Naive thymus-derived CD4-positive, alpha-beta T cell (primary cell): ENCODE measurements at regions not wholly inside any gene's neighbourhood (a gene's known extent, or its start where the extent isn't known, plus 50 kb on each side); places are given as distances from the start of the nearest gene placed in this dataset.
"Not testable (repeated sequence)": the region's sequence is repeated elsewhere in the genome, so short reads cannot be mapped to it uniquely, and the experiment has no call there.

ENCODE experiments used
- ATAC-seq: fragments of 150-1000 bp; cut with Tn5 transposase; 2 replicates; pipeline ENCODE4 v1.10.0; 2021; ENCODE audit warnings: mild to moderate bottlenecking, moderate library complexity
- CTCF ChIA-PET: fragments of 350-600 bp; sonication (Branson Sonifier 250); formaldehyde crosslinking; loops from one replicate; lab custom pipeline; 2021; ENCODE audit warnings: antibody characterized with exemption; lab: Charles Lee
- POLR2A ChIA-PET: fragments of 350-600 bp; sonication (Branson Sonifier 250); formaldehyde crosslinking; loops from one replicate; lab custom pipeline; 2021; ENCODE audit warnings: antibody characterized with exemption, inconsistent platforms; lab: Charles Lee
- DNase-seq, 9 donors: peaks; one replicate each; pipeline versions ENCODE4 v3.0.0 to v3.0.0-alpha.2; 2020 to 2022; ENCODE audit warnings: mixed read lengths in 1 of 9
- H3K27ac ChIP-seq: one replicate; pipeline ENCODE4 v1.7.0; 2013; ENCODE audit warnings: mild to moderate bottlenecking, low read depth, low read length, moderate library complexity
- H3K27me3 ChIP-seq, 2 donors: one replicate each; pipeline ENCODE4 v1.7.0; 2013; ENCODE audit warnings: low read length in 2 of 2, mild to moderate bottlenecking in 2 of 2, moderate library complexity in 2 of 2; ENCODE audit not compliant: control insufficient read depth in 2 of 2, insufficient read depth in 2 of 2
- H3K36me3 ChIP-seq, 3 experiments: 1 replicate in 2 of 3; 2 replicates in 1 of 3; pipeline ENCODE4 v1.7.0; 2013; ENCODE audit warnings: low read length in 3 of 3, mild to moderate bottlenecking in 3 of 3, moderate library complexity in 1 of 3; ENCODE audit not compliant: insufficient read depth in 3 of 3, control insufficient read depth in 2 of 3
- H3K4me1 ChIP-seq, 2 donors: one replicate each; pipeline ENCODE4 v1.7.0; 2013; ENCODE audit warnings: low read length in 2 of 2, mild to moderate bottlenecking in 2 of 2, moderate library complexity in 1 of 2; ENCODE audit not compliant: control insufficient read depth in 2 of 2, insufficient read depth in 2 of 2
- H3K4me3 ChIP-seq: 2 replicates; pipeline ENCODE4 v1.7.0; 2013; ENCODE audit warnings: mild to moderate bottlenecking, low read length
- H3K9me3 ChIP-seq, 3 experiments: 1 replicate in 2 of 3; 2 replicates in 1 of 3; pipeline ENCODE4 v1.7.0; 2013; ENCODE audit warnings: low read length in 3 of 3; ENCODE audit not compliant: control insufficient read depth in 2 of 3
- H3K27ac Mint-ChIP-seq, 9 donors: one replicate each; pipeline ENCODE4 v1.8.0; 2020 to 2022; ENCODE audit warnings: mixed read lengths in 9 of 9, mild to moderate bottlenecking in 8 of 9, moderate library complexity in 5 of 9, inconsistent platforms in 2 of 9
- H3K27me3 Mint-ChIP-seq, 5 donors: one replicate each; pipeline ENCODE4 v1.8.0; 2021 to 2022; ENCODE audit warnings: mixed read lengths in 5 of 5, mild to moderate bottlenecking in 1 of 5
- H3K36me3 Mint-ChIP-seq, 5 donors: one replicate each; pipeline ENCODE4 v1.8.0; 2020 to 2022; ENCODE audit warnings: mixed read lengths in 5 of 5, mild to moderate bottlenecking in 3 of 5, inconsistent platforms in 1 of 5
- H3K4me1 Mint-ChIP-seq, 7 donors: one replicate each; pipeline ENCODE4 v1.8.0; 2020 to 2022; ENCODE audit warnings: mixed read lengths in 7 of 7, mild to moderate bottlenecking in 3 of 7, inconsistent platforms in 1 of 7
- H3K4me3 Mint-ChIP-seq, 10 donors: one replicate each; pipeline ENCODE4 v1.8.0; 2020 to 2022; ENCODE audit warnings: mild to moderate bottlenecking in 10 of 10, mixed read lengths in 10 of 10, moderate library complexity in 6 of 10, inconsistent platforms in 2 of 10
- H3K9me3 Mint-ChIP-seq, 11 donors: one replicate each; pipeline ENCODE4 v1.8.0; 2020 to 2022; ENCODE audit warnings: mixed read lengths in 11 of 11, mild to moderate bottlenecking in 4 of 11, inconsistent platforms in 1 of 11, moderate library complexity in 1 of 11
- intact Hi-C, 2 donors: fragments of 100-400 bp; cut with micrococcal nuclease; formaldehyde crosslinking; loops; one replicate each; pipeline ENCODE4 v1.15.1; 2023

GRCh38 chr7:118855290-118855689 lies 630.8 kb downstream of the ANKRD7 start:
- ChIA-PET POLR2A (no interaction called here), CTCF (no interaction called here)
- DNase-seq = no peak
- ATAC-seq = no peak
- Histone ChIP-seq H3K36me3 (no peaks in the 10 kb centered on the region), H3K4me1 (no peaks in the 10 kb centered on the region), H3K4me3 (no peak overlapping the region), H3K27ac (no peak overlapping the region), H3K27me3 (no peaks in the 10 kb centered on the region), H3K9me3 (no peaks in the 10 kb centered on the region)
- no peaks in the 10 kb centered on the region for H3K36me3 Mint-ChIP-seq
- no peak overlapping the region for H3K27ac Mint-ChIP-seq
- H3K4me3 Mint-ChIP-seq = no peak overlapping the region
- intact Hi-C loops = no loop called here
- no peaks in the 10 kb centered on the region for H3K4me1 Mint-ChIP-seq
- H3K27me3 Mint-ChIP-seq = no peaks in the 10 kb centered on the region
- H3K9me3 Mint-ChIP-seq = peaks cover 0 to 8% (median 2%) of the 10 kb centered on the region in 11 donors

DNA sequence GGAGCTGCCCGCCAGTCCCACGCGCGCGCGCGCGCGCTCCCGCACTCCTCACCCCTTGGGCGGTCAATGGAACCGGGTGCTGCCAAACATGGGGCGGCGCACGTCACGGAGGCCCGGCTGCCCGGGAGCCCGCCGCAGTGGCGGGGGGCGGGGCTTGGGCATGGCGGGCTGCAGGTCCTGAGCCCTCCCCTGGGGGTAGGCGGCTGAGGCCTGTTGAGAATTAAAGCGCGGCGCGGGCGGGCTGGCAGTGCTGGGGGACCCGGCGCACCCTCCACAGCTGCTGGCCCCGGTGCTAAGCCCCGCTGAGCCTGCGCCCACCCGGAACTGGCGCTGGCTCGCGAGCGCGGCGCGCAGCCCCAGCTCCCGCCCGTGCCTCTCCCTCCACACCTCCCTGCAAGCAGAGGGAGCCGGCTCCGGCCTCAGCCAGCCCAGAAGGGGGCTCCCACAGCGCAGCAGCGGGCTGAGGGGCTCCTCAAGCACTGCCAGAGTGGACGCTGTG lies 634.2 kb downstream of the ANKRD7 start:
- Mint-ChIP-seq H3K27ac (no peak overlapping the region), H3K27me3 (no peaks in the 10 kb centered on the region), H3K36me3 (no peaks in the 10 kb centered on the region), H3K9me3 (peaks cover 0 to 6% (median 2%) of the 10 kb centered on the region in 11 donors), H3K4me1 (no peaks in the 10 kb centered on the region), H3K4me3 (no peak overlapping the region)
- DNase-seq (no peak), ATAC-seq (no peak)
- intact Hi-C loops = no loop called here
- ChIA-PET CTCF (no interaction called here), POLR2A (no interaction called here)
- H3K27me3 ChIP-seq = no peaks in the 10 kb centered on the region
- no peak overlapping the region for H3K27ac ChIP-seq
- no peaks in the 10 kb centered on the region for H3K4me1 ChIP-seq
- no peaks in the 10 kb centered on the region for H3K36me3 ChIP-seq
- H3K4me3 ChIP-seq = no peak overlapping the region
- H3K9me3 ChIP-seq = no peaks in the 10 kb centered on the region

DNA sequence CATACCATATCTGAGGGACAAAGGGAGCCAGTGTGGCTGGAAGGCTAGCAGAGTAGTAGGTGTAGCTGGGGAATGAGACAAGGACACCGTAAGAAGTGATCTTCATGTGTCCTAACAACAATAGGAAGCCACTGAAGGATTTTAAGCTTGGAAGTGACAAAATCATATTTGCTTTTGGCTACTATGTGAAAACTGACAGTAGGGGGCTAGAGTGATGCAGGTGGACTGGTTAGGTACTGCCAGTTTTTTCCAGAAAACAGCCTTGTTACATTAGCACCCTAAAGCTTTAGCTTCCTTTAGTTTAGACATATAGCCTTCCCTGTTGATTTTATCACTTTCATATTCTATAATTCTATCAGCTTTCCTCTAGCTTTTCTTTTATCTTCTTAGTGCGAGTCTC lies 637.1 kb downstream of the ANKRD7 start:
- H3K27ac ChIP-seq = no peak overlapping the region
- no peaks in the 10 kb centered on the region for H3K9me3 ChIP-seq
- no peaks in the 10 kb centered on the region for H3K27me3 ChIP-seq
- DNase-seq (no peak), ATAC-seq (no peak)
- no peak overlapping the region for H3K4me3 ChIP-seq
- Mint-ChIP-seq H3K4me1 (no peaks in the 10 kb centered on the region), H3K27me3 (no peaks in the 10 kb centered on the region), H3K36me3 (no peaks in the 10 kb centered on the region), H3K4me3 (no peak overlapping the region), H3K9me3 (peaks cover 0 to 6% (median 1%) of the 10 kb centered on the region in 11 donors), H3K27ac (no peak overlapping the region)
- CTCF ChIA-PET = no interaction called here
- intact Hi-C loops = no loop called here
- H3K36me3 ChIP-seq = no peaks in the 10 kb centered on the region
- POLR2A ChIA-PET = no interaction called here
- no peaks in the 10 kb centered on the region for H3K4me1 ChIP-seq

GRCh38 chr7:118862740-118863139 lies 638.2 kb downstream of the ANKRD7 start:
- Histone ChIP-seq H3K27ac (no peak overlapping the region), H3K9me3 (no peaks in the 10 kb centered on the region), H3K36me3 (no peaks in the 10 kb centered on the region), H3K4me1 (no peaks in the 10 kb centered on the region), H3K4me3 (no peak overlapping the region), H3K27me3 (no peaks in the 10 kb centered on the region)
- H3K27ac Mint-ChIP-seq = no peak overlapping the region
- intact Hi-C loops = no loop called here
- no peaks in the 10 kb centered on the region for H3K27me3 Mint-ChIP-seq
- ATAC-seq = no peak
- CTCF ChIA-PET = no interaction called here
- H3K4me1 Mint-ChIP-seq = no peaks in the 10 kb centered on the region
- POLR2A ChIA-PET = no interaction called here
- H3K9me3 Mint-ChIP-seq = peaks cover 0 to 3% (median 0%) of the 10 kb centered on the region in 11 donors
- no peak overlapping the region for H3K4me3 Mint-ChIP-seq
- no peak for DNase-seq
- H3K36me3 Mint-ChIP-seq = no peaks in the 10 kb centered on the region

- H3K4me1 Mint-ChIP-seq = no peaks in the 10 kb centered on the region
- no peaks in the 10 kb centered on the region for H3K36me3 ChIP-seq
- H3K4me3 Mint-ChIP-seq = no peak overlapping the region
- intact Hi-C loops = no loop called here
- no peaks in the 10 kb centered on the region for H3K36me3 Mint-ChIP-seq
- POLR2A ChIA-PET = no interaction called here
- no peak overlapping the region for H3K27ac Mint-ChIP-seq
- no peaks in the 10 kb centered on the region for H3K27me3 Mint-ChIP-seq
- no peak for DNase-seq
- no peaks in the 10 kb centered on the region for H3K27me3 ChIP-seq
- no peaks in the 10 kb centered on the region for H3K9me3 ChIP-seq
- ATAC-seq = no peak
- CTCF ChIA-PET = no interaction called here
- no peaks in the 10 kb centered on the region for H3K4me1 ChIP-seq
- H3K4me3 ChIP-seq = no peak overlapping the region
- H3K27ac ChIP-seq = no peak overlapping the region
- H3K9me3 Mint-ChIP-seq = peaks cover 0 to 4% (median 0%) of the 10 kb centered on the region in 11 donors
Observed at GRCh38 chr7:118863966-118864365, 639.5 kb downstream of the ANKRD7 start.

- H3K27me3 ChIP-seq = no peaks in the 10 kb centered on the region
- POLR2A ChIA-PET = no interaction called here
Observed at GRCh38 chr7:118867860-118868259, 643.4 kb downstream of the ANKRD7 start.

DNA sequence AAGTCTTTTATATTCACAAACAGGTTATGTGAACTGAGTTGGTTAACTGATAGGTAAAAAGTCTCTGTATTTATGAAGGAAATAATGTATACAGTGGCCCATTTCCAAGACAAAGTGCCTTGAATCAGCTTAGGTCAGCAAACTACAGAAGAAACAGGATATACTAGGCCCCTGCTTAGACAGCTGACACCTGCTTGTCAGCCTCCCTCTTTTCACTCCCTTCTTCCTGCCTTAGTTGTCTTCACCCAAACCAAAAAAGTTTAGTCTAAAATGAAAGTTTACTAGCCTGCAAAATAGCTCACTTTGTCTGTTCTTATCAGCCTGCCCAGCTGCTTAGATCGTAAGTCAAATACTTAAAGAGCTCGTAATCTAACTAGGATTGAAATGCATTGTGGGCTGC lies 644.6 kb downstream of the ANKRD7 start:
- POLR2A ChIA-PET, H3K4me3 ChIP-seq, H3K9me3 ChIP-seq, DNase-seq, H3K4me1 ChIP-seq, H3K9me3 Mint-ChIP-seq, H3K36me3 Mint-ChIP-seq, intact Hi-C loops, H3K27ac ChIP-seq, ATAC-seq, H3K27me3 Mint-ChIP-seq, H3K27me3 ChIP-seq, CTCF ChIA-PET, H3K4me1 Mint-ChIP-seq, H3K27ac Mint-ChIP-seq, H3K4me3 Mint-ChIP-seq, H3K36me3 ChIP-seq: not testable (repeated sequence)

More at GRCh38 chr7:118867860-118868259, 643.4 kb downstream of the ANKRD7 start:
- H3K4me3 Mint-ChIP-seq = no peak overlapping the region
- no peak for ATAC-seq
- no peaks in the 10 kb centered on the region for H3K36me3 ChIP-seq
- no peaks in the 10 kb centered on the region for H3K36me3 Mint-ChIP-seq
- H3K27ac ChIP-seq = no peak overlapping the region
- peaks cover 0 to 5% (median 0%) of the 10 kb centered on the region in 11 donors for H3K9me3 Mint-ChIP-seq
- intact Hi-C loops = no loop called here
- H3K9me3 ChIP-seq = no peaks in the 10 kb centered on the region
- CTCF ChIA-PET = no interaction called here
- H3K27me3 Mint-ChIP-seq = no peaks in the 10 kb centered on the region
- no peaks in the 10 kb centered on the region for H3K4me1 Mint-ChIP-seq
- H3K27ac Mint-ChIP-seq = no peak overlapping the region
- H3K4me1 ChIP-seq = no peaks in the 10 kb centered on the region
- H3K4me3 ChIP-seq = no peak overlapping the region
- no peak for DNase-seq
